HCT116 (cell line): ENCODE measurements at regions not wholly inside any gene's neighbourhood (a gene's known extent, or its start where the extent isn't known, plus 50 kb on each side); places are given as distances from the start of the nearest gene placed in this dataset.

Experiments
- ATAC-seq: fragments of 200-7000 bp; cut with Tn5 transposase; 2 replicates; pipeline ENCODE4 v1.9.1; 2020; ENCODE audit warnings: mild to moderate bottlenecking, moderate library complexity
- BruUV-seq: library from RNA; stranded (reverse); fragments of 400-500 nt; replicated peaks from 2 replicates; lab custom pipeline; 2021; lab: Mats Ljungman, UMichigan
- CTCF ChIA-PET: fragments of 300-600 bp; sonication (Branson Sonifier 250); formaldehyde crosslinking; loops from one replicate; lab custom pipeline; 2021; ENCODE audit warnings: antibody characterized with exemption; lab: Charles Lee
- POLR2A ChIA-PET: fragments of 300-600, 350-600 bp; sonication (Branson Sonifier 250); formaldehyde crosslinking; loops from one replicate; lab custom pipeline; 2021; ENCODE audit warnings: antibody characterized with exemption; lab: Charles Lee
- RAD21 ChIA-PET, 2 experiments: fragments of 300-600 bp; sonication (Branson Sonifier 250); formaldehyde crosslinking; loops; one replicate each; lab custom pipeline; 2023; ENCODE audit warnings: low total read pairs in 2 of 2; ENCODE audit not compliant: uncharacterized antibody in 2 of 2, unreplicated experiment in 2 of 2, low non-redundant PET in 1 of 2; lab: Charles Lee
- DNase-seq: peaks from one replicate; pipeline ENCODE4 v3.0.0-alpha.2; 2010; ENCODE audit warnings: low read depth, low spot score
- H2AFZ ChIP-seq: fragments of 200-600 bp; shearing (Covaris generic), sonication (generic); 2 replicates; pipeline ENCODE4 v1.6.1; 2017; ENCODE audit warnings: low read depth, mixed run types, mixed read lengths, antibody characterized with exemption, low read length; ENCODE audit not compliant: poor library complexity, severe bottlenecking
- H3K27ac ChIP-seq: 2 replicates; pipeline ENCODE4 v1.5.1; 2012; ENCODE audit warnings: low read depth, low read length
- H3K27me3 ChIP-seq: fragments of 200-600 bp; sonication (generic); 2 replicates; pipeline ENCODE4 v1.6.1; 2016; ENCODE audit warnings: mixed run types, low read length, mixed read lengths; ENCODE audit not compliant: insufficient read depth
- H3K36me3 ChIP-seq, 2 experiments: fragments of 200-500 bp in 1 of 2; fragments of 200-600 bp in 1 of 2; sonication (Bioruptor generic) in 1 of 2; sonication (generic) in 1 of 2; 2 replicates each; pipeline versions ENCODE4 v1.5.1 to v1.6.1; 2014 to 2016; ENCODE audit warnings: low read length in 2 of 2, inconsistent platforms in 1 of 2, mixed read lengths in 1 of 2, mixed run types in 1 of 2; ENCODE audit not compliant: insufficient read depth in 2 of 2, control insufficient read depth in 1 of 2
- H3K4me1 ChIP-seq, 2 experiments: fragments of 200-600 bp in 1 of 2; sonication (generic) in 1 of 2; 2 replicates each; pipeline versions ENCODE4 v1.5.1 to v1.6.1; 2012 to 2017; ENCODE audit warnings: low read length in 2 of 2, inconsistent platforms in 1 of 2, mild to moderate bottlenecking in 1 of 2, mixed read lengths in 1 of 2, mixed run types in 1 of 2, moderate library complexity in 1 of 2; ENCODE audit not compliant: insufficient read depth in 2 of 2, control insufficient read depth in 1 of 2
- H3K4me2 ChIP-seq: fragments of 200-600 bp; sonication (generic); 2 replicates; pipeline ENCODE4 v1.6.1; 2017; ENCODE audit warnings: mixed run types, low read length, mixed read lengths
- H3K4me3 ChIP-seq, 2 experiments: fragments of 200-600 bp in 1 of 2; sonication (generic) in 1 of 2; replicated peaks in 1 of 2; 2 replicates each; pipeline ENCODE4 v1.5.1; 2011 to 2016; ENCODE audit warnings: low read length in 2 of 2, control low read depth in 1 of 2, low read depth in 1 of 2, mild to moderate bottlenecking in 1 of 2, mixed read lengths in 1 of 2, mixed run types in 1 of 2
- H3K79me2 ChIP-seq: fragments of 200-600 bp; sonication (generic); 2 replicates; pipeline ENCODE4 v1.6.1; 2017; ENCODE audit warnings: mild to moderate bottlenecking, mixed run types, low read length, moderate library complexity, mixed read lengths; ENCODE audit not compliant: insufficient read depth
- H3K9ac ChIP-seq: fragments of 200-600 bp; sonication (generic); 2 replicates; pipeline ENCODE4 v1.6.1; 2016; ENCODE audit warnings: low read length, mixed read lengths
- H3K9me2 ChIP-seq: fragments of 200-600 bp; sonication (generic), shearing (Covaris generic); 2 replicates; pipeline ENCODE4 v1.6.1; 2017; ENCODE audit warnings: mixed run types, mild to moderate bottlenecking, moderate library complexity; ENCODE audit not compliant: insufficient read depth
- H3K9me3 ChIP-seq, 2 experiments: fragments of 200-500 bp in 1 of 2; fragments of 200-600 bp in 1 of 2; sonication (Bioruptor generic) in 1 of 2; sonication (generic) in 1 of 2; 2 replicates each; pipeline ENCODE4 v1.6.1; 2014 to 2017; ENCODE audit warnings: low read length in 2 of 2, mixed read lengths in 2 of 2, inconsistent platforms in 1 of 2, low read depth in 1 of 2, mild to moderate bottlenecking in 1 of 2, mixed run types in 1 of 2, moderate library complexity in 1 of 2; ENCODE audit not compliant: control insufficient read depth in 1 of 2, insufficient read depth in 1 of 2
- H4K20me1 ChIP-seq: fragments of 200-600 bp; sonication (generic), shearing (Covaris generic); 2 replicates; pipeline ENCODE4 v1.6.1; 2017; ENCODE audit warnings: mixed run types, mild to moderate bottlenecking, moderate library complexity; ENCODE audit not compliant: insufficient read depth
- CBX3 ChIP-seq: IDR thresholded peaks from 2 replicates; pipeline ENCODE4 v1.6.1; 2012; ENCODE audit warnings: low read depth
- CEBPB ChIP-seq: IDR thresholded peaks from 2 replicates; pipeline ENCODE4 v1.6.1; 2012; ENCODE audit warnings: low read depth
- CTCF ChIP-seq, 3 experiments: fragments of 200-600 bp in 1 of 3; sonication (generic) in 1 of 3; IDR thresholded peaks in 2 of 3; conservative IDR thresholded peaks in 1 of 3; 2 replicates each; pipeline ENCODE4 v1.5.1; 2012 to 2017; ENCODE audit warnings: low read depth in 2 of 3, low read length in 2 of 3, antibody characterized with exemption in 1 of 3, borderline replicate concordance in 1 of 3, control low read depth in 1 of 3, mild to moderate bottlenecking in 1 of 3, mixed read lengths in 1 of 3, mixed run types in 1 of 3, moderate library complexity in 1 of 3; ENCODE audit not compliant: insufficient read depth in 1 of 3
- EGR1 ChIP-seq: IDR thresholded peaks from 2 replicates; pipeline ENCODE4 v1.6.1; 2012; ENCODE audit warnings: low read depth
- ELF1 ChIP-seq: IDR thresholded peaks from 2 replicates; pipeline ENCODE4 v1.6.1; 2012; ENCODE audit warnings: low read depth, borderline replicate concordance
- EZH2 ChIP-seq: fragments of 200-600 bp; sonication (generic); IDR thresholded peaks from 2 replicates; pipeline ENCODE4 v1.6.1; 2017; ENCODE audit warnings: antibody characterized with exemption, mixed run types
- EZH2phosphoT487 ChIP-seq: fragments of 200-600 bp; IDR thresholded peaks from 2 replicates; pipeline ENCODE4 v1.6.1; 2018; ENCODE audit warnings: antibody characterized with exemption, borderline replicate concordance
- FOSL1 ChIP-seq: IDR thresholded peaks from 2 replicates; pipeline ENCODE4 v1.6.1; 2012; ENCODE audit warnings: low read depth
- JUND ChIP-seq: IDR thresholded peaks from 2 replicates; pipeline ENCODE4 v1.6.1; 2012
- POLR2A ChIP-seq: IDR thresholded peaks from 2 replicates; pipeline ENCODE4 v1.7.0; 2011; ENCODE audit warnings: borderline replicate concordance; ENCODE audit not compliant: insufficient read depth, insufficient read length; ENCODE audit errors: extremely low read depth
- RAD21 ChIP-seq: IDR thresholded peaks from 2 replicates; pipeline ENCODE4 v1.6.1; 2012; ENCODE audit warnings: low read depth, mild to moderate bottlenecking
- REST ChIP-seq: IDR thresholded peaks from 2 replicates; pipeline ENCODE4 v1.6.1; 2012; ENCODE audit warnings: low read depth
- SP1 ChIP-seq: IDR thresholded peaks from 2 replicates; pipeline ENCODE4 v1.6.1; 2012; ENCODE audit warnings: low read depth
- SRF ChIP-seq: IDR thresholded peaks from 2 replicates; pipeline ENCODE4 v1.6.1; 2012; ENCODE audit warnings: low read depth
- YY1 ChIP-seq: IDR thresholded peaks from 2 replicates; pipeline ENCODE4 v1.6.1; 2011; ENCODE audit warnings: low read length, low read depth, moderate library complexity, mild to moderate bottlenecking; ENCODE audit not compliant: insufficient replicate concordance; ENCODE audit errors: extremely low read depth
- ZFX ChIP-seq: fragments of 450-650 bp; IDR thresholded peaks from 2 replicates; pipeline ENCODE4 v1.6.1; 2017
- ZNF274 ChIP-seq: fragments of 200-500 bp; sonication (Bioruptor generic); IDR thresholded peaks from 2 replicates; pipeline ENCODE4 v1.6.1; 2014; ENCODE audit warnings: mild to moderate bottlenecking, low read depth, low read length, inconsistent platforms
- intact Hi-C: fragments of 100-400 bp; cut with micrococcal nuclease; formaldehyde crosslinking; loops from 2 replicates; pipeline ENCODE4 v1.10.0; 2022
- TF ChIP-seq, protein P1 (sequence below): IDR thresholded peaks from 2 replicates; pipeline ENCODE4 v1.6.1; 2011; ENCODE audit warnings: mild to moderate bottlenecking, low read length, moderate library complexity; ENCODE audit not compliant: insufficient replicate concordance; ENCODE audit errors: extremely low read depth
- TF ChIP-seq, protein P2 (sequence below): IDR thresholded peaks from 2 replicates; pipeline ENCODE4 v1.6.1; 2012

DNA sequence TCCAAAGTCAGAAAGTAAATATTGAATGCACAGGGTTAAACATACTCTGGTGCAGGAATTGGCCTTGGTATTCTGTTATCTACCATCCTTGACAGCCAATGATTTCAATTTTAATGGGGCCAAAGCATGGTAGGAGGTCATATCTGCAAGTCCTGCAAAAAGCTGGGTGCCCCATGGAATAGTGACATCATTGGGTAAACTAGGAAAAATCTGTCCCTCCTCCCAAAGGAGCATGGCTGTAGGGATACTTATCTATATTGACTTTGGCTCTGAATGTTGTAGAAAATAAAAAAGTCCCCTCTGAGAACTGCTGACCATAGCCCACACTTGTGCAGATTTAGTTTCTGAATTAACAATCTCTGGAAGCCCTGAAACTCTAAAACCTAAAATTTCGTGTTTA, 403.2 kb upstream of the SEL1L start:
- Histone ChIP-seq H3K27ac (no peak overlapping the region), H3K9me3 (peaks cover 13 to 36% of the 10 kb centered on the region in 2 experiments; a peak in 2 of 4 replicates), H3K36me3 (no peaks in the 10 kb centered on the region), H3K4me2 (no peak overlapping the region), H3K27me3 (no peaks in the 10 kb centered on the region), H4K20me1 (no peaks in the 10 kb centered on the region), H3K9me2 (no peaks in the 10 kb centered on the region), H3K79me2 (no peaks in the 10 kb centered on the region), H3K4me1 (no peaks in the 10 kb centered on the region), H3K4me3 (no peak overlapping the region), H2AFZ (no peak overlapping the region), H3K9ac (no peak overlapping the region)
- no peak for DNase-seq
- ChIA-PET POLR2A (no interaction called here), RAD21 (no interaction called here), CTCF (no interaction called here)
- ATAC-seq: no peak
- no TSS peak for BruUV-seq
- no peak for TF ChIP-seq CEBPB
- TF ChIP-seq, protein P1, sequence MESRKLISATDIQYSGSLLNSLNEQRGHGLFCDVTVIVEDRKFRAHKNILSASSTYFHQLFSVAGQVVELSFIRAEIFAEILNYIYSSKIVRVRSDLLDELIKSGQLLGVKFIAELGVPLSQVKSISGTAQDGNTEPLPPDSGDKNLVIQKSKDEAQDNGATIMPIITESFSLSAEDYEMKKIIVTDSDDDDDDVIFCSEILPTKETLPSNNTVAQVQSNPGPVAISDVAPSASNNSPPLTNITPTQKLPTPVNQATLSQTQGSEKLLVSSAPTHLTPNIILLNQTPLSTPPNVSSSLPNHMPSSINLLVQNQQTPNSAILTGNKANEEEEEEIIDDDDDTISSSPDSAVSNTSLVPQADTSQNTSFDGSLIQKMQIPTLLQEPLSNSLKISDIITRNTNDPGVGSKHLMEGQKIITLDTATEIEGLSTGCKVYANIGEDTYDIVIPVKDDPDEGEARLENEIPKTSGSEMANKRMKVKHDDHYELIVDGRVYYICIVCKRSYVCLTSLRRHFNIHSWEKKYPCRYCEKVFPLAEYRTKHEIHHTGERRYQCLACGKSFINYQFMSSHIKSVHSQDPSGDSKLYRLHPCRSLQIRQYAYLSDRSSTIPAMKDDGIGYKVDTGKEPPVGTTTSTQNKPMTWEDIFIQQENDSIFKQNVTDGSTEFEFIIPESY: no peak
- no peak for TF ChIP-seq JUND
- TF ChIP-seq YY1: no peak
- no peak for TF ChIP-seq EZH2phosphoT487
- TF ChIP-seq FOSL1: no peak
- TF ChIP-seq, protein P2, sequence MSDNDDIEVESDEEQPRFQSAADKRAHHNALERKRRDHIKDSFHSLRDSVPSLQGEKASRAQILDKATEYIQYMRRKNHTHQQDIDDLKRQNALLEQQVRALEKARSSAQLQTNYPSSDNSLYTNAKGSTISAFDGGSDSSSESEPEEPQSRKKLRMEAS: no peak
- no peak for TF ChIP-seq POLR2A
- no peak for TF ChIP-seq CBX3
- no peak for TF ChIP-seq SRF
- TF ChIP-seq EZH2: no peak
- TF ChIP-seq REST: no peak
- TF ChIP-seq ELF1: no peak
- no peak for TF ChIP-seq EGR1
- no peak for TF ChIP-seq CTCF (IDR thresholded peaks at IDR 0.05 in 2 of 3, conservative IDR thresholded peaks at IDR 0.05 in 1 of 3; ENCODE audit: borderline replicate concordance in 1 of 3, insufficient read depth in 1 of 3, low read depth in 2 of 3, low read length in 2 of 3)
- no peak for TF ChIP-seq SP1
- TF ChIP-seq RAD21: no peak
- no peak for TF ChIP-seq ZFX
- no peak for TF ChIP-seq ZNF274
- intact Hi-C loops: no loop called here
